Inflammatory macrophage treated with lipopolysaccharide for 1 hour (primary cell): ENCODE measurements at regions not wholly inside any gene's neighbourhood (a gene's known extent, or its start where the extent isn't known, plus 50 kb on each side); places are given as distances from the start of the nearest gene placed in this dataset.
"Not testable (repeated sequence)": the region's sequence is repeated elsewhere in the genome, so short reads cannot be mapped to it uniquely, and the experiment has no call there.

Source experiments
- DNase-seq, 2 donors: peaks; one replicate each; pipeline ENCODE4 v3.0.0-alpha.2; 2020 to 2022

- DNase-seq = not testable (repeated sequence)
Observed at GRCh38 chr15:30688684-30689083, 62.8 kb downstream of the ARHGAP11B start.

DNA sequence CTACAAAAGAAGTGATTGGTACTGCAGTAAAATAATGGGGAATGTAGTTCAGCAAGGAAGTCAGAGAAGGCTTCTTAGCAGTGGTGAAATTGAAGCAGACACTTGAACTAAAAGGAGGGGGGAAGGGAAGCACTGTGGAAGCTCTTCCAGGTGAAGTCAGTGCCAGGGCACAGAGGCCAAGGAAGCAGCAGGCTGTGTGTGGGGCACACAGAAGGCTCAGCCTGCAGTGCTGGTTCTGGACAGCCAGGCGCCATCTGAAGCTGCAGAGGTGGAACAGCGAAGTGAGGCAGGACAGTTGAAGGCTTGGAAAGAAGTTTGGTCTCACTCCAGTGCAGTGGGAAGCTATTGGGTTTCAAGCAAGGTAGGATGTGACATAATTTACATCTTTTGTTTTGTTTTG, 64.2 kb downstream of the ARHGAP11B start:
- not testable (repeated sequence) for DNase-seq

DNA sequence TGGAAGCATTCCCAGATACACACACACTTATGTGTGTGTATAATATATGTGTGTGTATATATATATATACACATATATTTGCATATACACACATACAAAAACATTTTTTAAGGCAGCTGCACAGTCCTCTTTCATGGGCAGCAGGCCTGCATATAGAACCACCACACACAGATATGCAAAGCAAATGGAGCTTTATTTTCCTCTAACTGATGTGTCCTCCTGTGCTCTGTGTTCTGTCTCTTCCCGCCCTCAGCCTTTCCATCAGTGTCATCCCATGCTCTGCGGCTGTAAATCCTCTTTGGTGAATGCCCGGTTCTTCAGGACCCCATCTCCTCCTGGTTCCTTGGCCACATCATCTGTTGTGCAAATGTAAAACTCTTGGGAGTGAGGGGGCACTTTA, 69.9 kb downstream of the ARHGAP11B start:
- DNase-seq = not testable (repeated sequence)

- not testable (repeated sequence) for DNase-seq
Observed at GRCh38 chr15:30696439-30697314, 70.7 kb downstream of the ARHGAP11B start.

DNA sequence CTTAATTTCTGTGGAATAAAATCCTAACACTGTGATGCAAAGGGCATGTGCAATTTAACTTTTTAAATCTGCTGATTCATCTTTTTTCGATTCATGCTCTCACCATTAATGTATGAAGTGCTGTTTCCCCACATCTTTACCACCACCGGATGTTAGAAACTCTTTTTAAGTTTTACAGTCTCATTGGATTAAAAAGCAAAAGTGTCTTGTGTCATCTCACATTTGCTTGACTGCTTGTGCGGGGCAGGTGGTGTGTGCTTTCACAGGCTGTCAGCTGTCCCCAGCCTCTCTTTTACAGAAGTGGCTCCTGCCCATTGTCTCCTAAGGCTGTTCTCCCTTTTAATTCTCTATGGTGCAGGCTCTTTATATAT, 71.4 kb downstream of the ARHGAP11B start:
- not testable (repeated sequence) for DNase-seq

DNA sequence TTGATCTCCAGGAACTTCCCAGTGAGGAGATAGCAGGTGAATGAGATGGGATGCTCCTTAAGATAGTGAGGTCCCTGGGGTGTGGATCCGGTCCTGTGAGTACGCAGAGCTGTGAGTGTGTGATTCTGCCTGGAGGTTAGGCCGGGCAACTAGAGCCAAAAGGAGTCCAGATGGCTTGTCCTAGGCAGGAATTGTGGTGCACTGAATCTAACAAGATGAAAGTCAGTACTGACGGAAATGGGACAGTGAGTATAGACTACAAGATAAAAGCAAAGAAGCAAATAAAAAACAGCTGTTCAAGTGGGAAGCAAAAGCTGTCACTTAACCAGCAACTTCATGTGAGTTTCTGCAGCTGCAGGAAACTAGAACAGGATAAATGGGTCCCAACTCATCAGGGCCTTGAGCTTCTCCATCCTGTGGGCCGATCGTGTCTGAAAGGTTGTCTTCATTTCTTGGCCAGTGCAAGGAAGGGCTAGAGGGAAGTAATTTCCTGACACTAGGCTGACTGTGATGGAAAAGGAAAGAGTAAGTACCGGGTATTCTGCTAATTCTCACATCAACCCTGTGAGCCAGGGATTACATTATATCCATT, 74.2 kb downstream of the ARHGAP11B start:
- not testable (repeated sequence) for DNase-seq

DNA sequence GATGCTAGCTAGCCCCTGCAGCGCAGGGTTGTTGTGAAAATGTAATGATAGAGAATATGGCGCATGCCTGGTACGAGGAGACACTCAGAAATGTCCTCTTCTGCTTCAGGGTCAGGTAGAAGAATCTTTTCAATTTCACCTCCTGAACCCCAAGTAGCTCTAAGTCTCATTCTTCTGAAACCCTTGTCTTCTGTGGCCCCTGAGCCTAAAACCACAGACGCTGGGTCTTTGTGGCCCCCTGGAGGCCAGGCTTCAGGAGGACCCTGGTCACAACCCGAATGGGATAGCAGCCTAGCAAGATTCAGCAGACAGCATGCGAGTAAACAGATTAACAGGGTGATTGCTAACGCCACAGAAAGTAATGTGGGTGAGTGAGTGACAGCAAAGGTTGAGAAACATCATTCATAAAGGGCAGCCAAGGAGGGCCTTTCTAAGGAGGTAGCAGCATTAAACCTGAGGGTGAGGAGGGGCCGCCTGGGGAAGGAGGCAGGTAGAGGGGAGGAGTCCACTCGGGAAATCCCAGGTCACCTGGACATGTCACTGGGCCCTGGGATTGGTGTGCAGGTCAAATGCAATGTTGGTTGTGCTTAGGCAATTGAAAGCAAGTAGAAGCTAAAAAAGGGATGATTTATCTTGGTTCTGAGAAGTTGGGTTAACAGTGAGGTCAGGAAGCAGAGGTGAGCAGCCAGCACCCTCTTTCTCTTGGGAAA, 82.2 kb downstream of the ARHGAP11B start:
- not testable (repeated sequence) for DNase-seq

- DNase-seq = not testable (repeated sequence)
Observed at GRCh38 chr15:30708809-30709208, 82.9 kb downstream of the ARHGAP11B start.

GRCh38 chr15:30718038-30718643, 92.2 kb downstream of the ARHGAP11B start:
- not testable (repeated sequence) for DNase-seq

- DNase-seq = not testable (repeated sequence)
Observed at GRCh38 chr15:30719363-30719762, 93.4 kb downstream of the ARHGAP11B start.

GRCh38 chr15:30720825-30721224, 94.9 kb downstream of the ARHGAP11B start:
- DNase-seq = peak in 1 of 2 donors; percentile 44

- not testable (repeated sequence) for DNase-seq
Observed at GRCh38 chr15:30721529-30721928, 95.6 kb downstream of the ARHGAP11B start.

DNA sequence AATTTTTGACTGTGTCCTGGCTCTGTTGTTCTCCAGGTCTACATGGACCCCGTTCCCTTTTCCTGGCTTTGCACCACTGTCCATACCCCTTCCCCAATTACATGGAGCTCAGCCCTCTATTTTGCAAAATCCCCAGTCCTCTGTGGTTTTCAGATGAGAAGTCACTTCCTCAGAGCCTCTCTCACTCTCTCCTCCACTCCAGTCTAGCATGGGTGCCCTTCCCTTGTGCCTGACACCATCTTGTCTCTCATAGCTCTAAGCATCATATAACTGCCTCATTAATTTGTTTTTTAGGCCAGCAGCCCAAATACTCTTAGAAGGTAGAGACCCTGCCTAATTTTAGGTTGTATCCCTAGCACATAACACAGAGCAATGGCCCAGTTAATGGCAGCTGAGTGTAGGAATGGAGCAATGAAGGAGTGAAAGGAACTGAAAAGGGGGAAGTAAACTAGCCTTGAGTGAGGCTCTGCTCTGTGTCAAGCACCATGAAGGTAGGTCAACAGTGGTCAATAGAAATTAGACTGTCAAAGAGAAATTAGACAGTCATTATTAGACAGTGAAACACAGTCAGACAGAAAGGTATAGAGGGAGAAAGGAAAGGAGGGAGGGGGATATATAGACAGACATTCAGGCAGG, 97.7 kb downstream of the ARHGAP11B start:
- not testable (repeated sequence) for DNase-seq

GRCh38 chr15:30729880-30730590, 104.1 kb downstream of the ARHGAP11B start:
- DNase-seq = not testable (repeated sequence)

GRCh38 chr15:30730633-30731032, 104.7 kb downstream of the ARHGAP11B start:
- DNase-seq = not testable (repeated sequence)

GRCh38 chr15:30732100-30732499, 106.2 kb downstream of the ARHGAP11B start:
- DNase-seq = not testable (repeated sequence)

DNA sequence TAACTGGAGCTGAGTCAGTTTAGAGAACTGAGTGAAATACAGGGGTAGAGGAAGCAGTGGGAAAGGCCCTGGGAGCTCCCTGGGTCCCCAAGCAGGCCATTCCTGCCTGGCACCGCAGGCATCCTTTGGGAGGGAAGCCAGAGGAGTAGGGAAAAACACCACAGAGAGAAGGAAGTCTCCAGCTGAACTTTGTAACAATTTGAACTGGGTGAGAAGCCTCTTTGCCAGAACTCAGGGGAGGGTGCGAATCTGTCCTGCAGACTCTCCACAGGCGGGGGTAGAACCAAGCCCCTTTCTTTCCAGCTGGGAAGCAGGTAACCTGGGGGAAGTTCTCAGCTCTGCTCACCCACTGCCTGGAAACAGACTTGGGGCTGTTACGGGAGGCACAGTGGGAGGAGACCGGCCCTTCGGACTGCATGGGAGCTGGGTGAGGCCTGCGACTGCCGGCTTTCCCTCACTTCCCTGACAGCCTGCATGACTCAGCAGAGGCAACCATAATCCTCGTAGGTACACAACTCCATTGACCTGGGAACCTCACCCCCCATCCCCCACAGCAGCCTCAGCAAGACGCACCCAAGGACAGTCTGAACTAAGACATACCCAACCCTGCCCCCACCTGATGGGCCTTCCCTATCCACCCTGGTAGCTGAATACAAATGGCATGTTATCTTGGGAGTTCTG, 110.1 kb downstream of the ARHGAP11B start:
- not testable (repeated sequence) for DNase-seq

- not testable (repeated sequence) for DNase-seq
Observed at GRCh38 chr15:30742796-30743195, 116.9 kb downstream of the ARHGAP11B start.

- DNase-seq = not testable (repeated sequence)
Observed at GRCh38 chr15:30749048-30749447, 123.1 kb downstream of the ARHGAP11B start.

- not testable (repeated sequence) for DNase-seq
Observed at GRCh38 chr15:30755036-30755687, 129.2 kb downstream of the ARHGAP11B start.

GRCh38 chr15:30760633-30761032, 134.7 kb downstream of the ARHGAP11B start:
- not testable (repeated sequence) for DNase-seq
